Panc1 (cell line): ENCODE measurements at regions not wholly inside any gene's neighbourhood (a gene's known extent, or its start where the extent isn't known, plus 50 kb on each side); places are given as distances from the start of the nearest gene placed in this dataset.

ENCODE experiments used
- POLR2AphosphoS5 ChIP-seq: IDR thresholded peaks from 2 replicates; pipeline ENCODE4 v1.6.1; 2012; ENCODE audit warnings: mild to moderate bottlenecking, low read depth, low read length, moderate library complexity
- SIN3A ChIP-seq: IDR thresholded peaks from 2 replicates; pipeline ENCODE4 v1.6.1; 2012; ENCODE audit warnings: low read depth, mild to moderate bottlenecking, low read length, moderate library complexity, borderline replicate concordance; ENCODE audit not compliant: insufficient read depth
- TCF7L2 ChIP-seq: IDR thresholded peaks from 2 replicates; pipeline ENCODE4 v1.6.1; 2011; ENCODE audit warnings: mild to moderate bottlenecking, low read depth, low read length, inconsistent platforms
- TF ChIP-seq, protein P1 (sequence below): fragments of 450-650 bp; IDR thresholded peaks from 2 replicates; pipeline ENCODE4 v1.5.1; 2017; ENCODE audit warnings: mild to moderate bottlenecking
- TF ChIP-seq, protein P2 (sequence below), 2 experiments: IDR thresholded peaks; 2 replicates each; pipeline ENCODE4 v1.6.1; 2011 to 2012; ENCODE audit warnings: low read depth in 2 of 2, control low read depth in 1 of 2, low read length in 1 of 2, mild to moderate bottlenecking in 1 of 2, moderate library complexity in 1 of 2; ENCODE audit not compliant: insufficient read depth in 1 of 2

DNA sequence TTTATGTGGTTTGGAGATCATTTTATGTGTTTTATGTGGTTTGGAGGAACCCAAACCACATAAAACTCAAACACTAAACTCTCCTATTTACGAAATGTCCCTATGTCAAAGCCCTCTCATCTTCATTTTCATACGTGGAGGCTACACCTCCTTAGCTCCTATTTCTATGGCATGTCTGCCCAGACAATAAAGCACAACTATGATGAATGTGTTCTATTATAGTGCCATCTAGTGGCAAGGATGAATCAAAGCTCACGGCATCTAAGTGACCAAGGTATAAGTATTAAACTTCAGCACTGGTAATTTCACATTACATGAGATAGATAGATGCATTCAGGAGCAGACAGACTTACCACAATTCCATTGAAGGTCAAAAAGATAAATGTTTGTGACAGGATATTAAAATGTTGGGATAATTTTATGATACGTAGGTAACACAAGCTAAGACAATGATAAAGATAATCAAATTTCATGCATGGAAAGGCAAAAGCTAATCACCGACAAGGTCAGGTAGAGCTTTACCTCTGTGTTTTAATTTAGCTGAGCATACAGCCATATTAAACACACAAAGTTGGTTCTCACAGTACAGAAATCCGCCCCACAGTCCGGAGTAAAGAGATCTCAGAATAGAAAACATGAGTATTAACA is 130.6 kb upstream of the FHIT start:
- TF ChIP-seq, protein P1, sequence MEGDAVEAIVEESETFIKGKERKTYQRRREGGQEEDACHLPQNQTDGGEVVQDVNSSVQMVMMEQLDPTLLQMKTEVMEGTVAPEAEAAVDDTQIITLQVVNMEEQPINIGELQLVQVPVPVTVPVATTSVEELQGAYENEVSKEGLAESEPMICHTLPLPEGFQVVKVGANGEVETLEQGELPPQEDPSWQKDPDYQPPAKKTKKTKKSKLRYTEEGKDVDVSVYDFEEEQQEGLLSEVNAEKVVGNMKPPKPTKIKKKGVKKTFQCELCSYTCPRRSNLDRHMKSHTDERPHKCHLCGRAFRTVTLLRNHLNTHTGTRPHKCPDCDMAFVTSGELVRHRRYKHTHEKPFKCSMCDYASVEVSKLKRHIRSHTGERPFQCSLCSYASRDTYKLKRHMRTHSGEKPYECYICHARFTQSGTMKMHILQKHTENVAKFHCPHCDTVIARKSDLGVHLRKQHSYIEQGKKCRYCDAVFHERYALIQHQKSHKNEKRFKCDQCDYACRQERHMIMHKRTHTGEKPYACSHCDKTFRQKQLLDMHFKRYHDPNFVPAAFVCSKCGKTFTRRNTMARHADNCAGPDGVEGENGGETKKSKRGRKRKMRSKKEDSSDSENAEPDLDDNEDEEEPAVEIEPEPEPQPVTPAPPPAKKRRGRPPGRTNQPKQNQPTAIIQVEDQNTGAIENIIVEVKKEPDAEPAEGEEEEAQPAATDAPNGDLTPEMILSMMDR, result peak; percentile 38; the same call in 1 of the 2 replicates
- no peak for TF ChIP-seq TCF7L2
- no peak for TF ChIP-seq POLR2AphosphoS5
- TF ChIP-seq SIN3A, result no peak
- TF ChIP-seq, protein P2, sequence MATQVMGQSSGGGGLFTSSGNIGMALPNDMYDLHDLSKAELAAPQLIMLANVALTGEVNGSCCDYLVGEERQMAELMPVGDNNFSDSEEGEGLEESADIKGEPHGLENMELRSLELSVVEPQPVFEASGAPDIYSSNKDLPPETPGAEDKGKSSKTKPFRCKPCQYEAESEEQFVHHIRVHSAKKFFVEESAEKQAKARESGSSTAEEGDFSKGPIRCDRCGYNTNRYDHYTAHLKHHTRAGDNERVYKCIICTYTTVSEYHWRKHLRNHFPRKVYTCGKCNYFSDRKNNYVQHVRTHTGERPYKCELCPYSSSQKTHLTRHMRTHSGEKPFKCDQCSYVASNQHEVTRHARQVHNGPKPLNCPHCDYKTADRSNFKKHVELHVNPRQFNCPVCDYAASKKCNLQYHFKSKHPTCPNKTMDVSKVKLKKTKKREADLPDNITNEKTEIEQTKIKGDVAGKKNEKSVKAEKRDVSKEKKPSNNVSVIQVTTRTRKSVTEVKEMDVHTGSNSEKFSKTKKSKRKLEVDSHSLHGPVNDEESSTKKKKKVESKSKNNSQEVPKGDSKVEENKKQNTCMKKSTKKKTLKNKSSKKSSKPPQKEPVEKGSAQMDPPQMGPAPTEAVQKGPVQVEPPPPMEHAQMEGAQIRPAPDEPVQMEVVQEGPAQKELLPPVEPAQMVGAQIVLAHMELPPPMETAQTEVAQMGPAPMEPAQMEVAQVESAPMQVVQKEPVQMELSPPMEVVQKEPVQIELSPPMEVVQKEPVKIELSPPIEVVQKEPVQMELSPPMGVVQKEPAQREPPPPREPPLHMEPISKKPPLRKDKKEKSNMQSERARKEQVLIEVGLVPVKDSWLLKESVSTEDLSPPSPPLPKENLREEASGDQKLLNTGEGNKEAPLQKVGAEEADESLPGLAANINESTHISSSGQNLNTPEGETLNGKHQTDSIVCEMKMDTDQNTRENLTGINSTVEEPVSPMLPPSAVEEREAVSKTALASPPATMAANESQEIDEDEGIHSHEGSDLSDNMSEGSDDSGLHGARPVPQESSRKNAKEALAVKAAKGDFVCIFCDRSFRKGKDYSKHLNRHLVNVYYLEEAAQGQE (IDR thresholded peaks at IDR 0.05; ENCODE audit: insufficient read depth in 1 of 2, low read depth in 2 of 2, low read length in 1 of 2), result no peak
